ENCODE measurements at regions not wholly inside any gene's neighbourhood (a gene's known extent, or its start where the extent isn't known, plus 50 kb on each side); places are given as distances from the start of the nearest gene placed in this dataset.

- peak overlapping the region; percentile 71 for H3K4me3 ChIP-seq (ENCODE audit: low read depth, low read length)
- TF ChIP-seq CTCF (IDR thresholded peaks at IDR 0.05; ENCODE audit: low read depth, low read length): peak; percentile 31; the same call in 1 of the 2 replicates
- no peaks in the 10 kb centered on the region for H3K27me3 ChIP-seq
- H3K4me1 ChIP-seq: no peaks in the 10 kb centered on the region
- peak; percentile 96 for DNase-seq
- no peaks in the 10 kb centered on the region for H3K36me3 ChIP-seq
- H3K9me3 ChIP-seq: peaks cover 6% of the 10 kb centered on the region; the same call in 1 of the 2 replicates
Observed at GRCh38 chr7:66413379-66414114, 208.4 kb downstream of the TPST1 start.

GRCh38 chr7:66415659-66416265, 210.6 kb downstream of the TPST1 start:
- Histone ChIP-seq H3K4me1 (no peaks in the 10 kb centered on the region), H3K36me3 (no peaks in the 10 kb centered on the region), H3K9me3 (peaks cover 6% of the 10 kb centered on the region; the same call in 1 of the 2 replicates), H3K4me3 (ENCODE audit: low read depth, low read length) (no peak overlapping the region), H3K27me3 (no peaks in the 10 kb centered on the region)
- no peak for DNase-seq
- TF ChIP-seq CTCF (IDR thresholded peaks at IDR 0.05; ENCODE audit: low read depth, low read length): no peak

GRCh38 chr7:66418537-66418936, 210.1 kb upstream of the KCTD7 start:
- H3K36me3 ChIP-seq: no peaks in the 10 kb centered on the region
- no peaks in the 10 kb centered on the region for H3K4me1 ChIP-seq
- no peak for DNase-seq
- H3K9me3 ChIP-seq: no peaks in the 10 kb centered on the region
- no peaks in the 10 kb centered on the region for H3K27me3 ChIP-seq
- no peak for TF ChIP-seq CTCF (IDR thresholded peaks at IDR 0.05; ENCODE audit: low read depth, low read length)
- no peak overlapping the region for H3K4me3 ChIP-seq (ENCODE audit: low read depth, low read length)

- H3K36me3 ChIP-seq: no peaks in the 10 kb centered on the region
- TF ChIP-seq CTCF (IDR thresholded peaks at IDR 0.05; ENCODE audit: low read depth, low read length): no peak
- H3K9me3 ChIP-seq: no peaks in the 10 kb centered on the region
- no peaks in the 10 kb centered on the region for H3K4me1 ChIP-seq
- no peak overlapping the region for H3K4me3 ChIP-seq (ENCODE audit: low read depth, low read length)
- no peaks in the 10 kb centered on the region for H3K27me3 ChIP-seq
- no peak for DNase-seq
Observed at GRCh38 chr7:66419210-66419609, 209.5 kb upstream of the KCTD7 start.

GRCh38 chr7:66421830-66422475, 206.7 kb upstream of the KCTD7 start:
- Histone ChIP-seq H3K36me3 (no peaks in the 10 kb centered on the region), H3K27me3 (no peaks in the 10 kb centered on the region), H3K4me1 (no peaks in the 10 kb centered on the region), H3K9me3 (no peaks in the 10 kb centered on the region), H3K4me3 (ENCODE audit: low read depth, low read length) (no peak overlapping the region)
- DNase-seq: no peak
- no peak for TF ChIP-seq CTCF (IDR thresholded peaks at IDR 0.05; ENCODE audit: low read depth, low read length)

GRCh38 chr7:66423729-66424128, 205.0 kb upstream of the KCTD7 start:
- no peaks in the 10 kb centered on the region for H3K4me1 ChIP-seq
- no peak overlapping the region for H3K4me3 ChIP-seq (ENCODE audit: low read depth, low read length)
- no peak for TF ChIP-seq CTCF (IDR thresholded peaks at IDR 0.05; ENCODE audit: low read depth, low read length)
- no peak for DNase-seq
- no peaks in the 10 kb centered on the region for H3K27me3 ChIP-seq
- H3K9me3 ChIP-seq: no peaks in the 10 kb centered on the region
- H3K36me3 ChIP-seq: no peaks in the 10 kb centered on the region
